DOHH2 (cell line): ENCODE measurements at regions not wholly inside any gene's neighbourhood (a gene's known extent, or its start where the extent isn't known, plus 50 kb on each side); places are given as distances from the start of the nearest gene placed in this dataset.

Experiments
- H3F3A ChIP-seq: fragments of 200-600 bp; sonication (generic), shearing (Covaris generic); 2 replicates; pipeline ENCODE4 v1.6.0; 2016; ENCODE audit warnings: antibody characterized with exemption, mild to moderate bottlenecking; ENCODE audit not compliant: control insufficient read depth, insufficient read depth
- H3K27ac ChIP-seq: fragments of 200-600 bp; sonication (generic); 2 replicates; pipeline ENCODE4 v1.5.1; 2014; ENCODE audit warnings: low read depth, mild to moderate bottlenecking, low read length, moderate library complexity
- H3K27me3 ChIP-seq: fragments of 200-600 bp; sonication (generic); 2 replicates; pipeline ENCODE4 v1.6.1; 2014; ENCODE audit warnings: mild to moderate bottlenecking, low read length, mixed read lengths; ENCODE audit not compliant: control insufficient read depth
- H3K36me3 ChIP-seq: fragments of 200-600 bp; sonication (generic); 2 replicates; pipeline ENCODE4 v1.6.1; 2014; ENCODE audit warnings: mild to moderate bottlenecking, low read length, moderate library complexity, mixed read lengths; ENCODE audit not compliant: control insufficient read depth
- H3K4me1 ChIP-seq: fragments of 200-600 bp; sonication (generic); 2 replicates; pipeline ENCODE4 v1.6.1; 2014; ENCODE audit warnings: mild to moderate bottlenecking, low read length, mixed read lengths; ENCODE audit not compliant: control insufficient read depth
- H3K4me2 ChIP-seq: fragments of 200-600 bp; sonication (generic); 2 replicates; pipeline ENCODE4 v1.6.0; 2014; ENCODE audit warnings: mild to moderate bottlenecking, low read length, moderate library complexity
- H3K4me3 ChIP-seq: fragments of 200-600 bp; sonication (generic); 2 replicates; pipeline ENCODE4 v1.5.1; 2014; ENCODE audit warnings: mild to moderate bottlenecking, low read length, mixed read lengths
- H3K79me2 ChIP-seq: fragments of 200-600 bp; sonication (generic); 2 replicates; pipeline ENCODE4 v1.6.1; 2014; ENCODE audit warnings: mild to moderate bottlenecking, low read length, mixed read lengths; ENCODE audit not compliant: control insufficient read depth
- H3K9me2 ChIP-seq: fragments of 200-600 bp; sonication (generic); replicated peaks from 2 replicates; pipeline ENCODE4 v1.6.1; 2014; ENCODE audit warnings: mild to moderate bottlenecking, low read length, mixed read lengths; ENCODE audit not compliant: control insufficient read depth
- H3K9me3 ChIP-seq: fragments of 200-600 bp; sonication (generic); 2 replicates; pipeline ENCODE4 v1.6.1; 2014; ENCODE audit warnings: antibody characterized with exemption, low read length, mixed read lengths; ENCODE audit not compliant: control insufficient read depth, insufficient read depth
- H4K20me1 ChIP-seq: fragments of 200-600 bp; sonication (generic); 2 replicates; pipeline ENCODE4 v1.6.0; 2014; ENCODE audit warnings: low read depth, mild to moderate bottlenecking, antibody characterized with exemption, low read length, moderate library complexity; ENCODE audit not compliant: control insufficient read depth, insufficient read depth
- CTCF ChIP-seq: fragments of 200-600 bp; sonication (generic); IDR thresholded peaks from one replicate; pipeline ENCODE4 v1.5.1; 2014; ENCODE audit warnings: antibody characterized with exemption, mild to moderate bottlenecking, low read depth, low read length; ENCODE audit not compliant: poor library complexity, severe bottlenecking
- EZH2phosphoT487 ChIP-seq: fragments of 200-600 bp; sonication (generic); IDR thresholded peaks from 2 replicates; pipeline ENCODE4 v1.6.1; 2017; ENCODE audit warnings: borderline replicate concordance, mild to moderate bottlenecking, antibody characterized with exemption, low read length, moderate library complexity, mixed read lengths

GRCh38 chr11:36757075-36757474, 159.0 kb upstream of the RAG2 start:
- H3K79me2 ChIP-seq: no peaks in the 10 kb centered on the region
- no peaks in the 10 kb centered on the region for H3K27me3 ChIP-seq
- H4K20me1 ChIP-seq: no peaks in the 10 kb centered on the region
- no peaks in the 10 kb centered on the region for H3K4me1 ChIP-seq
- H3K4me2 ChIP-seq: no peak overlapping the region
- H3K27ac ChIP-seq: no peak overlapping the region
- H3K36me3 ChIP-seq: no peaks in the 10 kb centered on the region
- H3K9me2 ChIP-seq: no peaks in the 10 kb centered on the region
- H3K9me3 ChIP-seq: no peaks in the 10 kb centered on the region
- TF ChIP-seq EZH2phosphoT487: no peak
- no peak overlapping the region for H3K4me3 ChIP-seq
- H3F3A ChIP-seq: no peaks in the 10 kb centered on the region

GRCh38 chr11:36753960-36754359, 155.9 kb upstream of the RAG2 start:
- H3K4me2 ChIP-seq: no peak overlapping the region
- H4K20me1 ChIP-seq: no peaks in the 10 kb centered on the region
- no peaks in the 10 kb centered on the region for H3F3A ChIP-seq
- no peaks in the 10 kb centered on the region for H3K9me3 ChIP-seq
- H3K27me3 ChIP-seq: no peaks in the 10 kb centered on the region
- H3K36me3 ChIP-seq: no peaks in the 10 kb centered on the region
- no peaks in the 10 kb centered on the region for H3K79me2 ChIP-seq
- H3K9me2 ChIP-seq: no peaks in the 10 kb centered on the region
- H3K27ac ChIP-seq: no peak overlapping the region
- no peak for TF ChIP-seq CTCF
- H3K4me3 ChIP-seq: no peak overlapping the region
- H3K4me1 ChIP-seq: no peaks in the 10 kb centered on the region

DNA sequence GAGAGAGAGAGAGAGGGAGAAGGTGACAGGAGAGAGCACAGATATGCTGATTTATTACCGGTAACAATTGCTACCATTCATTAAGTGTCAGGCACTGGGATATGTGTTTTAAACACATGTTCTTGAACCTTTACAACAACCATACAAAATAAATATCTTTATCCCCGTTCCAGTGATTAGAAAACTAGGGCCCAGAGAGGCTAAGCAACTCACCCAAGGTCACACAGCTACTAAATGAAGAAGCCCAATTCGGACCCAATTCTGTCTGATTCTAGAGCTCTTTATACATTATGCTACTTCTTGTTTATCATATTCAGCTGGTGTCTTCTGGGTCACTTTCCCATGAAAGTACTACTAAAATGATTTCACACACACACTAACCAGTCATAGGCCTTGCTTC, 154.0 kb upstream of the RAG2 start:
- H4K20me1 ChIP-seq: no peaks in the 10 kb centered on the region
- H3K79me2 ChIP-seq: no peaks in the 10 kb centered on the region
- no peaks in the 10 kb centered on the region for H3K4me1 ChIP-seq
- TF ChIP-seq EZH2phosphoT487 (no peak), CTCF (no peak)
- no peaks in the 10 kb centered on the region for H3F3A ChIP-seq
- H3K9me3 ChIP-seq: no peaks in the 10 kb centered on the region
- H3K9me2 ChIP-seq: no peaks in the 10 kb centered on the region
- no peak overlapping the region for H3K27ac ChIP-seq
- H3K4me2 ChIP-seq: no peak overlapping the region
- no peaks in the 10 kb centered on the region for H3K36me3 ChIP-seq
- H3K4me3 ChIP-seq: no peak overlapping the region
- H3K27me3 ChIP-seq: no peaks in the 10 kb centered on the region

GRCh38 chr11:36751335-36751781, 153.3 kb upstream of the RAG2 start:
- Histone ChIP-seq H3K4me1 (no peaks in the 10 kb centered on the region), H3F3A (no peaks in the 10 kb centered on the region), H3K27ac (no peak overlapping the region), H4K20me1 (no peaks in the 10 kb centered on the region), H3K4me3 (no peak overlapping the region), H3K9me2 (no peaks in the 10 kb centered on the region), H3K36me3 (no peaks in the 10 kb centered on the region), H3K27me3 (no peaks in the 10 kb centered on the region), H3K79me2 (no peaks in the 10 kb centered on the region), H3K9me3 (no peaks in the 10 kb centered on the region), H3K4me2 (no peak overlapping the region)
- TF ChIP-seq EZH2phosphoT487 (no peak), CTCF (no peak)
